OCI-LY7 (cell line): ENCODE measurements at regions not wholly inside any gene's neighbourhood (a gene's known extent, or its start where the extent isn't known, plus 50 kb on each side); places are given as distances from the start of the nearest gene placed in this dataset.

Source experiments
- BruUV-seq: library from RNA; stranded (reverse); fragments of 400-500 nt; replicated peaks from 2 replicates; lab custom pipeline; 2021; lab: Mats Ljungman, UMichigan
- CTCF ChIA-PET: fragments of 300-600 bp; sonication (Branson Sonifier 250); formaldehyde crosslinking; loops from one replicate; lab custom pipeline; 2022; ENCODE audit warnings: antibody characterized with exemption; ENCODE audit not compliant: unreplicated experiment; lab: Charles Lee
- POLR2A ChIA-PET: fragments of 300-600 bp; sonication (Branson Sonifier 250); formaldehyde crosslinking; loops from one replicate; lab custom pipeline; 2022; ENCODE audit warnings: antibody characterized with exemption; lab: Charles Lee
- DNase-seq: peaks from one replicate; pipeline ENCODE4 v3.0.0-alpha.2; 2015; ENCODE audit warnings: low spot score
- H2AFZ ChIP-seq: fragments of 200-600 bp; sonication (generic), shearing (Covaris generic); 2 replicates; pipeline ENCODE4 v1.6.1; 2014; ENCODE audit warnings: mild to moderate bottlenecking, antibody characterized with exemption, low read length, moderate library complexity
- H3K27ac ChIP-seq: fragments of 200-600 bp; sonication (generic); 2 replicates; pipeline ENCODE4 v1.5.1; 2014; ENCODE audit warnings: mixed run types, low read depth, mild to moderate bottlenecking, moderate library complexity, low read length, inconsistent platforms; ENCODE audit not compliant: poor library complexity, severe bottlenecking
- H3K36me3 ChIP-seq: fragments of 200-600 bp; sonication (generic); 2 replicates; pipeline ENCODE4 v1.6.1; 2014; ENCODE audit warnings: mild to moderate bottlenecking, antibody characterized with exemption, low read length, moderate library complexity, mixed read lengths; ENCODE audit not compliant: insufficient read depth
- H3K4me1 ChIP-seq: fragments of 200-600 bp; sonication (generic); 2 replicates; pipeline ENCODE4 v1.5.1; 2014; ENCODE audit warnings: mild to moderate bottlenecking, low read length; ENCODE audit not compliant: insufficient read depth, poor library complexity, severe bottlenecking
- H3K4me2 ChIP-seq: fragments of 200-600 bp; sonication (generic); 2 replicates; pipeline ENCODE4 v1.6.1; 2014; ENCODE audit warnings: mild to moderate bottlenecking, low read length
- H3K4me3 ChIP-seq: fragments of 200-600 bp; sonication (generic); 2 replicates; pipeline ENCODE4 v1.5.1; 2014; ENCODE audit warnings: mild to moderate bottlenecking, low read depth, low read length; ENCODE audit not compliant: poor library complexity, severe bottlenecking
- H3K79me2 ChIP-seq: fragments of 200-600 bp; sonication (generic); 2 replicates; pipeline ENCODE4 v1.6.1; 2016; ENCODE audit warnings: low read depth, mild to moderate bottlenecking, low read length, moderate library complexity, mixed read lengths; ENCODE audit not compliant: insufficient read depth
- H3K9me2 ChIP-seq: fragments of 200-600 bp; sonication (generic); 2 replicates; pipeline ENCODE4 v1.6.1; 2016; ENCODE audit warnings: mild to moderate bottlenecking, low read length, mixed read lengths; ENCODE audit not compliant: insufficient read depth
- H3K9me3 ChIP-seq: fragments of 200-600 bp; sonication (generic); 2 replicates; pipeline ENCODE4 v1.6.1; 2014; ENCODE audit warnings: mild to moderate bottlenecking, mixed run types, low read length, mixed read lengths
- H4K20me1 ChIP-seq: fragments of 200-600 bp; sonication (generic); 2 replicates; pipeline ENCODE4 v1.6.1; 2014; ENCODE audit warnings: mild to moderate bottlenecking, antibody characterized with exemption, low read length, moderate library complexity, mixed read lengths; ENCODE audit not compliant: insufficient read depth
- EZH2phosphoT487 ChIP-seq: fragments of 200-600 bp; sonication (generic); IDR thresholded peaks from 2 replicates; pipeline ENCODE4 v1.6.1; 2018; ENCODE audit warnings: low read depth, borderline replicate concordance, mild to moderate bottlenecking, mixed run types, antibody characterized with exemption, low read length, moderate library complexity, mixed read lengths
- intact Hi-C: fragments of 100-400 bp; cut with micrococcal nuclease; formaldehyde crosslinking; loops from one replicate; pipeline ENCODE4 v1.10.0; 2022; ENCODE audit not compliant: unreplicated experiment
- TF ChIP-seq, protein P1 (sequence below): fragments of 200-600 bp; sonication (generic); conservative IDR thresholded peaks from 2 replicates; pipeline ENCODE4 v1.5.1; 2014; ENCODE audit warnings: mild to moderate bottlenecking, antibody characterized with exemption, low read length, moderate library complexity, mixed read lengths

DNA sequence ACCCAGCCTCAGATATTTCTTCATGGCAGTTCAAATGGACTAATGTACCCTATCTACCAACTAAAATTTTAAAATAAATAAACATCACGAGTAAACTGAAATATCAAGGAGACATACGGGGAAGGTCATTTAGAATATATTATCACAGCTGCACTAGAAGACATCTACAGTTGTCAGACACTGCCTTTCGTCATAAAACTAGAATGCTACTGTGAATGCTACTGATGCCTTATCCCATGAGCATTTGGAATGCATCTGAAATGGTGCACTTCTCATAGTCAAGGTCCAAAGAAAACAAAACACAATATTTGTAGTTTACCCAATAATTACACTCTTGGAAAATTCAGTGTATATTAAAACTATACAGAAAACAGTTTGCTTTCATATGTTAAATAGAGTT, 165.2 kb downstream of the MREG start:
- TF ChIP-seq EZH2phosphoT487 = no peak
- TF ChIP-seq, protein P1, sequence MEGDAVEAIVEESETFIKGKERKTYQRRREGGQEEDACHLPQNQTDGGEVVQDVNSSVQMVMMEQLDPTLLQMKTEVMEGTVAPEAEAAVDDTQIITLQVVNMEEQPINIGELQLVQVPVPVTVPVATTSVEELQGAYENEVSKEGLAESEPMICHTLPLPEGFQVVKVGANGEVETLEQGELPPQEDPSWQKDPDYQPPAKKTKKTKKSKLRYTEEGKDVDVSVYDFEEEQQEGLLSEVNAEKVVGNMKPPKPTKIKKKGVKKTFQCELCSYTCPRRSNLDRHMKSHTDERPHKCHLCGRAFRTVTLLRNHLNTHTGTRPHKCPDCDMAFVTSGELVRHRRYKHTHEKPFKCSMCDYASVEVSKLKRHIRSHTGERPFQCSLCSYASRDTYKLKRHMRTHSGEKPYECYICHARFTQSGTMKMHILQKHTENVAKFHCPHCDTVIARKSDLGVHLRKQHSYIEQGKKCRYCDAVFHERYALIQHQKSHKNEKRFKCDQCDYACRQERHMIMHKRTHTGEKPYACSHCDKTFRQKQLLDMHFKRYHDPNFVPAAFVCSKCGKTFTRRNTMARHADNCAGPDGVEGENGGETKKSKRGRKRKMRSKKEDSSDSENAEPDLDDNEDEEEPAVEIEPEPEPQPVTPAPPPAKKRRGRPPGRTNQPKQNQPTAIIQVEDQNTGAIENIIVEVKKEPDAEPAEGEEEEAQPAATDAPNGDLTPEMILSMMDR = no peak
- no peak overlapping the region for H3K27ac ChIP-seq
- peaks cover 8% of the 10 kb centered on the region for H3K4me1 ChIP-seq
- no peaks in the 10 kb centered on the region for H3K79me2 ChIP-seq
- intact Hi-C loops = no loop called here
- no peaks in the 10 kb centered on the region for H3K9me3 ChIP-seq
- no peaks in the 10 kb centered on the region for H3K9me2 ChIP-seq
- no peak overlapping the region for H3K4me3 ChIP-seq
- H4K20me1 ChIP-seq = no peaks in the 10 kb centered on the region
- POLR2A ChIA-PET = no interaction called here
- H2AFZ ChIP-seq = no peak overlapping the region
- DNase-seq = no peak
- H3K4me2 ChIP-seq = no peak overlapping the region
- BruUV-seq = no TSS peak
- CTCF ChIA-PET = no interaction called here
- no peaks in the 10 kb centered on the region for H3K36me3 ChIP-seq

DNA sequence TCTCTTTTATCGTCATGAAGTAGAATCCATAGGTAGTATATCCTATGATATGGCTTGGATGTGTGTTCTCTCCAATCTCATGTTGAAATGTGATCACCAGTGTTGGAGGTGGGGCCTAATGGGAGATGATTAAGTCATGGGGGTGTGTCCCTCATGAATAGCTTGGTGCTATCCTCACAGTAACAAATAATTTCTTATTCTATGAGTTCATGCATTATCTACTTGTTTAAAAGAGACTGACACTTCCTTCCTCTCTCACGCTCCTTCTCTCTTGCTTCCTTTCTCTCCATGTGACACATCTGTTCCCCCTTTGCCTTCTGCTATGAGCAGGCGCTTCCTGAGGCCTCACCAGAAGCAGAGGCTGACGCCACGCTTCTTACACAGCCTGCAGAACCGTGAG, 165.6 kb downstream of the MREG start:
- Histone ChIP-seq H3K9me3 (no peaks in the 10 kb centered on the region), H3K4me1 (peaks cover 8% of the 10 kb centered on the region), H3K4me2 (no peak overlapping the region), H3K4me3 (no peak overlapping the region), H3K79me2 (no peaks in the 10 kb centered on the region), H3K9me2 (no peaks in the 10 kb centered on the region), H3K27ac (no peak overlapping the region), H3K36me3 (no peaks in the 10 kb centered on the region), H4K20me1 (no peaks in the 10 kb centered on the region), H2AFZ (no peak overlapping the region)
- no peak for DNase-seq
- BruUV-seq = no TSS peak
- TF ChIP-seq, protein P1 = no peak
- TF ChIP-seq EZH2phosphoT487 = no peak
- POLR2A ChIA-PET = no interaction called here
- CTCF ChIA-PET = no interaction called here
- intact Hi-C loops = no loop called here

DNA sequence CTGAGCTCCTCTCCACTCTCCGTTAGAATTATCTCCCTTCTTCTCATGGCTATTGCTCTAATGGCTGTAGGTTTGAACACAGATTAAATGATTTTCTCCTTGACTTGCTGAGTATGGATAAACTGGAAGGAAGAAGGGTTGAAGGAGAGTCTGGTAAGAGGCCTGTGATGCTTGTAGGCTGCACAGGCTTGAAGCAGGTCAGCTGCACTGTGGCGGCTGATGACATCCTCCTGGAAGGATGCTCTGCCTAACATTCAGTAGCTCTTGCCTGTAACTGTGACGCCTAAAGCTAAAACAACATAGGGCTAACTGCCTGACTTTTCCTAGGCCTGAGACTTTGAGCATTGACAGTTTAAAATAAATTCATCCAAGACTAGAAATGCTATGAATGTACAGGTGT, 166.3 kb downstream of the MREG start:
- H3K4me3 ChIP-seq = no peak overlapping the region
- H4K20me1 ChIP-seq = no peaks in the 10 kb centered on the region
- no peaks in the 10 kb centered on the region for H3K79me2 ChIP-seq
- H3K36me3 ChIP-seq = no peaks in the 10 kb centered on the region
- H3K27ac ChIP-seq = no peak overlapping the region
- peaks cover 8% of the 10 kb centered on the region for H3K4me1 ChIP-seq
- no peaks in the 10 kb centered on the region for H3K9me2 ChIP-seq
- ChIA-PET CTCF (interaction anchor here (0.5 kb wide), 1 partner anchor 391 kb away, joined by 3 read pairs; no protein-coding TSS in a partner anchor), POLR2A (no interaction called here)
- DNase-seq = no peak
- no peaks in the 10 kb centered on the region for H3K9me3 ChIP-seq
- BruUV-seq = no TSS peak
- TF ChIP-seq, protein P1 = no peak
- no peak for TF ChIP-seq EZH2phosphoT487
- no peak overlapping the region for H3K4me2 ChIP-seq
- intact Hi-C loops = no loop called here
- no peak overlapping the region for H2AFZ ChIP-seq
